Left ventricle myocardium inferior (tissue), 1 donor: ENCODE measurements at regions not wholly inside any gene's neighbourhood (a gene's known extent, or its start where the extent isn't known, plus 50 kb on each side); places are given as distances from the start of the nearest gene placed in this dataset.

Source experiments
- DNase-seq: peaks from one replicate; pipeline ENCODE4 v3.0.0-alpha.2; 2020
- H3K27ac ChIP-seq: fragments of 200-600 bp; replicated peaks from 2 replicates; pipeline ENCODE4 v1.8.0; 2021
- H3K27me3 ChIP-seq: fragments of 200-600 bp; 2 replicates; pipeline ENCODE4 v1.8.0; 2021; ENCODE audit warnings: low read depth
- H3K36me3 ChIP-seq: fragments of 200-600 bp; 2 replicates; pipeline ENCODE4 v1.8.0; 2021
- H3K4me1 ChIP-seq: fragments of 200-600 bp; 2 replicates; pipeline ENCODE4 v1.8.0; 2021
- H3K4me3 ChIP-seq: fragments of 200-600 bp; 2 replicates; pipeline ENCODE4 v1.8.0; 2021; ENCODE audit warnings: mild to moderate bottlenecking, moderate library complexity
- H3K9me3 ChIP-seq: fragments of 200-600 bp; replicated peaks from 2 replicates; pipeline ENCODE4 v1.8.0; 2021
- intact Hi-C: fragments of 100-400 bp; cut with micrococcal nuclease; formaldehyde crosslinking; loops from one replicate; pipeline ENCODE4 v1.11.0; 2022
- TF ChIP-seq, protein P1 (sequence below): fragments of 200-600 bp; IDR thresholded peaks from 2 replicates; pipeline ENCODE4 v1.8.0; 2021; ENCODE audit warnings: antibody characterized with exemption, mild to moderate bottlenecking, borderline replicate concordance
- donor health status: DM: no; HTN: yes; CAD: no; lungs with severe emphysema.

DNA sequence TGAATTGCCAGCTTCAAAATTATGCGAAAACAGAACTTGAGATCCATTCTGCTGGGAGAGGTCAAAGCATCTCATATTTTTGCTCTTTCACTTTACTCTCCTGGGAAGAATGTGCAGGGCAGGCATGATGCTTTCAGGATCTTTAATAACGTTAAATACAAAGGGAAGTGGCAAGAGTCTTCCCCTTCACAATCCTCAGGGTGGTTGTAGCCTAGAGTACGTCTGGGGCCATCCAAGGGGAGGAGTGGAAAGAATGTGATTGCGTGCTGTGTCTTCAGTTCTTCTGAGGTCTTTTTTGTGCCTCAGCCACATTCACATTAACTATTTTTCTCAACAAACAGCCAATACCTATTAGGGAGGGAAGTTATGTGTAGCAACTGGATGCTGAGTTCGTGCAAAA is 207.3 kb downstream of the HGF start:
- H3K27ac ChIP-seq, result no peak overlapping the region
- no peaks in the 10 kb centered on the region for H3K4me1 ChIP-seq
- no peaks in the 10 kb centered on the region for H3K27me3 ChIP-seq
- TF ChIP-seq, protein P1, sequence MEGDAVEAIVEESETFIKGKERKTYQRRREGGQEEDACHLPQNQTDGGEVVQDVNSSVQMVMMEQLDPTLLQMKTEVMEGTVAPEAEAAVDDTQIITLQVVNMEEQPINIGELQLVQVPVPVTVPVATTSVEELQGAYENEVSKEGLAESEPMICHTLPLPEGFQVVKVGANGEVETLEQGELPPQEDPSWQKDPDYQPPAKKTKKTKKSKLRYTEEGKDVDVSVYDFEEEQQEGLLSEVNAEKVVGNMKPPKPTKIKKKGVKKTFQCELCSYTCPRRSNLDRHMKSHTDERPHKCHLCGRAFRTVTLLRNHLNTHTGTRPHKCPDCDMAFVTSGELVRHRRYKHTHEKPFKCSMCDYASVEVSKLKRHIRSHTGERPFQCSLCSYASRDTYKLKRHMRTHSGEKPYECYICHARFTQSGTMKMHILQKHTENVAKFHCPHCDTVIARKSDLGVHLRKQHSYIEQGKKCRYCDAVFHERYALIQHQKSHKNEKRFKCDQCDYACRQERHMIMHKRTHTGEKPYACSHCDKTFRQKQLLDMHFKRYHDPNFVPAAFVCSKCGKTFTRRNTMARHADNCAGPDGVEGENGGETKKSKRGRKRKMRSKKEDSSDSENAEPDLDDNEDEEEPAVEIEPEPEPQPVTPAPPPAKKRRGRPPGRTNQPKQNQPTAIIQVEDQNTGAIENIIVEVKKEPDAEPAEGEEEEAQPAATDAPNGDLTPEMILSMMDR, result no peak
- DNase-seq, result no peak
- intact Hi-C loops, result no loop called here
- peaks cover 8% of the 10 kb centered on the region for H3K9me3 ChIP-seq
- H3K4me3 ChIP-seq, result no peak overlapping the region
- H3K36me3 ChIP-seq, result no peaks in the 10 kb centered on the region

DNA sequence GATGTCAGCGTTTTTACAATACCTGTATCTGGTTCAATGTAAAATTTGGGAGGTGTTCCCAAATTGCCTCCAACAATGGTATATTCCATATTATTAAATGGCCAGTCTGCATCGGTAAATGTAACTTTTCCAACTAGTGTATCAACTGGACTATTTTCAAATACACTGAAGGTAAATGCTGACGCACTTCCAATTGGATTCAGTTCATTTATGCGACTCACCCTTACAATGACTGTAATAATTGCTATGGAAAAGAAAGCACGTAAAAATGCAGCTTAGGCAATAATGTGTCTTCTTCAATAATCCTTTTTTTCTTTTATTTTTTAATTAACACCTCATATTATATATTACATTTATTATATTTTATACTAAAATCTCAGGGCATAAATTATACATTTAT is 209.1 kb downstream of the HGF start:
- Histone ChIP-seq H3K4me3 (no peak overlapping the region), H3K9me3 (no peaks in the 10 kb centered on the region), H3K27me3 (no peaks in the 10 kb centered on the region), H3K4me1 (no peaks in the 10 kb centered on the region), H3K27ac (no peak overlapping the region), H3K36me3 (no peaks in the 10 kb centered on the region)
- TF ChIP-seq, protein P1, result no peak
- no peak for DNase-seq
- intact Hi-C loops, result no loop called here

DNA sequence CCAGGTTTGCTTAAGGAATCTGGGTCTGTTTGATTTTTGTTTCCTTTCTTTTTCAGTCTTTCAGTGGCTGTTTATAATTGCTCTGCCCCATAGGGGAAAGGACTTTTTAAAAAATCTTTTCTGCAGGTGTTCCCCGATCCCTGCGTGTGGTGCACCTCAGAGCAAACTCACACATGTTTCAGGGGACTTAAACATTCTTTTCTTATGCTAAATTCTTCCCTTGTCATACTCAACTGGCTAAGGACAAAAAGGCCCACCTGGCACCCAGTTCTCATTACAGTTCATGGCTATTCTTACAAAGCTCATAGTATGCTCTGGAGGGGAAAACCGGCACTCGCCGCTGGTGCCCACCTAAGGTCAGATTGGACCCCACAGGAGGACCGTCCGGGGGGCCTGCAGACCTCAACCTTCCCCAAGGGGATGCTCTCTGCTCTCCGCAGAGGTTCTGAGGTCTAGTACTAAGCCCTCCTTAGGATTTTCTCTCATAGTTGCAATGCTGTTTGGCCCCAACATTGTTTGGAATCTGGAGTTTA is 220.3 kb downstream of the HGF start:
- Histone ChIP-seq H3K27ac (no peak overlapping the region), H3K4me1 (no peaks in the 10 kb centered on the region), H3K36me3 (no peaks in the 10 kb centered on the region), H3K4me3 (no peak overlapping the region), H3K9me3 (peaks cover 8% of the 10 kb centered on the region), H3K27me3 (no peaks in the 10 kb centered on the region)
- TF ChIP-seq, protein P1, result no peak
- no peak for DNase-seq
- intact Hi-C loops, result no loop called here

DNA sequence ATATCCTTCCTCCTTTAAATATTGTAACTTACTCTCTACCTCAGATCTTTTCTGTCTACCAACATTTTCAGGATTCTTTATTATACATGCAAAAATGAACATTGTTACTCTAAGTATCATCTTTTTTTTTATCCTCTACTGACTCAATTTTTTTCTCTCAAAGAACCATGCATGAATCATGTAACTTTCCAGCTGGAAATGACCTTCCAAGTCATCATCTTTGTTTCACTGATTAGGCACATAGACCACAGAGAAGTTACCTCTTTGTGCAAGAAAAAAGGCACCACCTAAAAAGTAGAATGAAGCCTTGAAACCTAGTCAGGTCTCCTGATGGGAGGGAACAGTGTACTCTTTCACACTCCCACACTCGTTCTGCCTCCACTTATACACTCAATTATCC is 234.9 kb downstream of the HGF start:
- intact Hi-C loops, result no loop called here
- no peaks in the 10 kb centered on the region for H3K9me3 ChIP-seq
- no peak overlapping the region for H3K27ac ChIP-seq
- no peak for DNase-seq
- no peaks in the 10 kb centered on the region for H3K4me1 ChIP-seq
- H3K36me3 ChIP-seq, result no peaks in the 10 kb centered on the region
- no peaks in the 10 kb centered on the region for H3K27me3 ChIP-seq
- H3K4me3 ChIP-seq, result no peak overlapping the region
- TF ChIP-seq, protein P1, result no peak

DNA sequence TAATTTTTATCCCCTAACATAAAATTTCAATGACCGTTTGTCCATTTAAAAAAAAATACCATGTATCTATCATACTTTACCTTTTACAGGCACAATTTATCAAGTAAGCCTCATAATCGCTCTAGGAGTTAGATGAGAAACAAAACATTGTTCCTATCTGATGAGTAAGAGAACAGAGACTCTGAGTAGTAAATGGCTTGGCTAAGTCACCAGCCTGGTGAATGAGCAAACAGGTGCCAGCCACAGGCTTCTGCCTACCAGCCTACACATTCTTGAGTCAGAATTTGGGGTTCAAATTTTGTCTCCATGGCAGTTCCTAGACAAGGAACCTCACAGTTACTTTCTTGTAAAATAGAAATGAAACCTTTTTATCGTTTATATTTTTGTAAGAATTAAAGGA is 235.4 kb downstream of the HGF start:
- Histone ChIP-seq H3K4me1 (no peaks in the 10 kb centered on the region), H3K4me3 (no peak overlapping the region), H3K27ac (no peak overlapping the region), H3K27me3 (no peaks in the 10 kb centered on the region), H3K36me3 (no peaks in the 10 kb centered on the region), H3K9me3 (no peaks in the 10 kb centered on the region)
- TF ChIP-seq, protein P1, result no peak
- no peak for DNase-seq
- intact Hi-C loops, result no loop called here

DNA sequence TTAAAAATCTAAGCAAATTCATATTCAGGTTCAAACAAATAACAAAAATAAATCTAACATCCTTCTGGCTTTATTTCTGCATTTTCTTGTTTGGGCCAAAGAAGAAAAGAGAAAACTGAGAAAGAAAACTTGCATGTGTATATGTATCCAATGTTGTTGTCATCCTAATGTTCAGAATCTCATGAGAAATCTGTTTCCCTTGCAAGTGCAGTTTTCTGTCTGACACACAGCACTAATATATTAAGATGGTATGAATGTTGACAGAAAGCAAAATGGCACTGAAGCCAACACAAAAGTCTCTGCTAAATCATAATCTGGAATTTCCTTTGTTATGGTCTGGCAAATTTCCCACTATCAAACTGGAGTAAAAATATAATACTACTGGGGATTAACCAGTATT is 235.9 kb downstream of the HGF start:
- DNase-seq, result no peak
- H3K4me3 ChIP-seq, result no peak overlapping the region
- no peaks in the 10 kb centered on the region for H3K27me3 ChIP-seq
- TF ChIP-seq, protein P1, result no peak
- H3K4me1 ChIP-seq, result no peaks in the 10 kb centered on the region
- intact Hi-C loops, result no loop called here
- no peaks in the 10 kb centered on the region for H3K36me3 ChIP-seq
- no peaks in the 10 kb centered on the region for H3K9me3 ChIP-seq
- no peak overlapping the region for H3K27ac ChIP-seq
